Tibial nerve (tissue), 3 donors: ENCODE measurements at regions not wholly inside any gene's neighbourhood (a gene's known extent, or its start where the extent isn't known, plus 50 kb on each side); places are given as distances from the start of the nearest gene placed in this dataset.

Source experiments
- CTCF ChIP-seq, 5 experiments: fragments of 200-600 bp in 3 of 5; fragments of 450-650 bp in 2 of 5; sonication (generic) in 3 of 5; IDR thresholded peaks; one replicate each; pipeline ENCODE4 v1.5.1; 2016 to 2019; ENCODE audit warnings: antibody characterized with exemption in 5 of 5, mild to moderate bottlenecking in 3 of 5, moderate library complexity in 2 of 5
- POLR2A ChIP-seq, 2 donors: fragments of 450-650 bp; IDR thresholded peaks; one replicate each; pipeline ENCODE4 v1.6.1; 2017; ENCODE audit warnings: antibody characterized with exemption in 2 of 2, mild to moderate bottlenecking in 2 of 2, moderate library complexity in 2 of 2

- TF ChIP-seq POLR2A (IDR thresholded peaks at IDR 0.05) (no peak), CTCF (IDR thresholded peaks at IDR 0.05) (no peak)
Observed at GRCh38 chr2:149766339-149766738, 178.8 kb upstream of the MMADHC start.
